ENCODE measurements at regions not wholly inside any gene's neighbourhood (a gene's known extent, or its start where the extent isn't known, plus 50 kb on each side); places are given as distances from the start of the nearest gene placed in this dataset.

- Histone ChIP-seq H3K27ac (no peak overlapping the region), H3K36me3 (no peaks in the 10 kb centered on the region), H3K27me3 (ENCODE audit: insufficient read depth, low read depth, severe bottlenecking) (no peaks in the 10 kb centered on the region), H3K4me3 (ENCODE audit: low read depth, low read length) (no peak overlapping the region), H3K9me3 (ENCODE audit: severe bottlenecking) (no peaks in the 10 kb centered on the region)
- DNase-seq = no peak
- no peak for TF ChIP-seq CTCF (IDR thresholded peaks at IDR 0.05; ENCODE audit: low read depth, low read length)
Measured at GRCh38 chr9:33714989-33715388, 80.4 kb upstream of the PRSS3 start.

DNA sequence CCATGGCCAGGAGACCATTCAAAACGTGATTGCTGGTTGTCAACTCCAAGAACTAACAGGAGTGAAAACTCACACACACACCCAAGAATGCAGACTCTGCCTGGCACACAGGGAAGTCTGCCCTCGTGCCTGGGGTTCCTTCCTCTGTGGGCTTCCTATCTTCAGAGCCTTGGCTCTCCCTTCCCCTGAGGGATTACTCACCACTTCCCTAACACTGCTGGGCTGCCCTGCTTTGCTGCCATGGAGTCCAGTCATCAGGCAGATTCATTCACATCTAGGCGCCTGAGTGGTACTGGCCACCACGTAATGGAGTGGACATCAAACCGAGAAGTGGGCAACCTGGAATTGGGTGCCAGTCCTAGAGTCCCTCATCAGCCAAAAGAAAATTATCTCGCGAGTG lies 76.4 kb upstream of the PRSS3 start:
- DNase-seq = no peak
- Histone ChIP-seq H3K36me3 (no peaks in the 10 kb centered on the region), H3K27me3 (ENCODE audit: insufficient read depth, low read depth, severe bottlenecking) (no peaks in the 10 kb centered on the region), H3K4me3 (ENCODE audit: low read depth, low read length) (no peak overlapping the region), H3K9me3 (ENCODE audit: severe bottlenecking) (no peaks in the 10 kb centered on the region), H3K27ac (no peak overlapping the region)
- TF ChIP-seq CTCF (IDR thresholded peaks at IDR 0.05; ENCODE audit: low read depth, low read length) = no peak

DNA sequence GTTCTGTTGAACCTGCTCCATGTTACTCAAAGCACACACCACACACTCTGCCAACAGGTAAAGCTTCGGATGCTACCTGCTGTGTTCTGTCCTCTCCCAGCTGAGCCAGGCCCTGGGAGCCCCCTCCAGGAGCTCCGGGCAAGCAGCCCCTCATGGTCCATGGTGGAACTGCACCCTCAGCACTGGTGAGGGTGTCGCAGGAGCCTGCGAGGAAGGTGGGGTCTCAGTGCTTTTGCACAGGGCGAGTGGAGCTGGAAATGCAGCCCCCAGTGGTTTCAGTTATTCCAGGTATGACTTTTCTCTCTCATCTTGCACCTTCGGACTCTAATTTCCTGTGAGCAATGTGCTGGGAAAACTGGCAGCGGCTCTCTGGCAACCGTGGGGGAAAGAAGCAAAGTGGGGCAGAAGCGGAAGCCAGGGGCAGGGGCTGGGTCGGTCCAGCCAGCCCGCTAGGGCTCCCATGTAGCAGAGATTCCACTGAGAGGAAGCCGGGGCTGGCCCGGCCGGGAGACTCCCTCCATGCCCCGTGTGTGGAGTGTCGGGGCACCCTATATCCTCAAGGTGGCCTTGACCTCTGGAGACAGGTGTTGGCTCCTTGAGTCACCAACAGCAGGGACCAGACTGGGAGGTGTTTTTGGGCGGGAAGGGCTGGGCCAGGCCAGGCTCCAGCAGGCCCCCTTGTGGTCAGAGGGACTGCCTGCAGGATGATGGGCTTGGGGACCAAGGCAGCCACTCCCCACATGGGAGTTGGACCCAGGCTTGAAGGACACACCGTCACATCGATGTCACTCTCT lies 75.6 kb upstream of the PRSS3 start:
- peak; percentile 67 for DNase-seq
- Histone ChIP-seq H3K27me3 (ENCODE audit: insufficient read depth, low read depth, severe bottlenecking) (no peaks in the 10 kb centered on the region), H3K36me3 (no peaks in the 10 kb centered on the region), H3K4me3 (ENCODE audit: low read depth, low read length) (no peak overlapping the region), H3K9me3 (ENCODE audit: severe bottlenecking) (no peaks in the 10 kb centered on the region), H3K27ac (no peak overlapping the region)
- TF ChIP-seq CTCF (IDR thresholded peaks at IDR 0.05; ENCODE audit: low read depth, low read length) = peak; percentile 79

- no peaks in the 10 kb centered on the region for H3K27me3 ChIP-seq (ENCODE audit: insufficient read depth, low read depth, severe bottlenecking)
- peak; percentile 84 for DNase-seq
- H3K4me3 ChIP-seq (ENCODE audit: low read depth, low read length) = no peak overlapping the region
- peak; percentile 97 for TF ChIP-seq CTCF (IDR thresholded peaks at IDR 0.05; ENCODE audit: low read depth, low read length)
- no peaks in the 10 kb centered on the region for H3K36me3 ChIP-seq
- H3K9me3 ChIP-seq (ENCODE audit: severe bottlenecking) = no peaks in the 10 kb centered on the region
- H3K27ac ChIP-seq = no peak overlapping the region
Measured at GRCh38 chr9:33721674-33722358, 73.5 kb upstream of the PRSS3 start.

DNA sequence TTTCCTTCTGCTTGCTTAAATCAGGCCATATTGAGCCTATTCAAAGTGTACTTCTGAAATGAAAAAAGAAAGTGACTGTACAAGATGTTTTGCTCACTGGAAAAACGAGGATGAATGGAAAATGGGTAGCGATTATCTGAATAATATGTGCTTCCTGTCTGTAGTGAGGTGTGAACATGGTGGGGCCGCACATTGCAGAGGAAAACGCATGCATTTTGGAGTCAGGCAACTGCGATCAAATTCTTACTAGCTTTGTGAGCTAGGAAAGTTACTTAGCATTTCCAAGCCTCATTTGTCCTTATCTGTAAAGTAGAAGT lies 73.0 kb upstream of the PRSS3 start:
- no peak overlapping the region for H3K27ac ChIP-seq
- H3K9me3 ChIP-seq (ENCODE audit: severe bottlenecking) = no peaks in the 10 kb centered on the region
- DNase-seq = no peak
- H3K4me3 ChIP-seq (ENCODE audit: low read depth, low read length) = no peak overlapping the region
- no peaks in the 10 kb centered on the region for H3K36me3 ChIP-seq
- TF ChIP-seq CTCF (IDR thresholded peaks at IDR 0.05; ENCODE audit: low read depth, low read length) = no peak
- no peaks in the 10 kb centered on the region for H3K27me3 ChIP-seq (ENCODE audit: insufficient read depth, low read depth, severe bottlenecking)
